Left forelimb (tissue), 1 donor: ENCODE measurements at regions not wholly inside any gene's neighbourhood (a gene's known extent, or its start where the extent isn't known, plus 50 kb on each side); places are given as distances from the start of the nearest gene placed in this dataset.

Source experiments
- DNase-seq: peaks from one replicate; pipeline ENCODE4 v3.0.0-alpha.2; 2018; ENCODE audit warnings: low spot score

GRCh38 chr5:123771715-123772114 is 259.7 kb downstream of the CSNK1G3 start:
- no peak for DNase-seq

- no peak for DNase-seq
Measured at GRCh38 chr5:123763201-123763600, 251.2 kb downstream of the CSNK1G3 start.

DNA sequence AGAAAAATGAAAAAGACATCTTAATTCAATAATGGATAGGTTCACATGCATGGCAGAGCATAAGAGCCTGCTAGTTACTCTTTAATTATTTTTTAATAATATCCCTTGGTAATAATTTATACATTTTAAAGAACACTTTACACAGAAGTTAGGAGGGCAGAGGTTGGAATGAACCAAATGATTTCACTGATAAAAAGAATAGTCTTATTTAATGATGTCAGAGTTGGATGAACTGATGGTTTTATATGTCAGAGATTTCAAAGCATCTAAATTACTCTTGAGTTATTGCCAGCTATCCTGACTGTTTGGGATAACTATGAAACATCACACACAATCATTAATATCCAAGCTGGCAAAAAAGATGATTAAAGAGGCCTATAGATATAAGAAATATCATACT is 244.8 kb downstream of the CSNK1G3 start:
- no peak for DNase-seq

DNA sequence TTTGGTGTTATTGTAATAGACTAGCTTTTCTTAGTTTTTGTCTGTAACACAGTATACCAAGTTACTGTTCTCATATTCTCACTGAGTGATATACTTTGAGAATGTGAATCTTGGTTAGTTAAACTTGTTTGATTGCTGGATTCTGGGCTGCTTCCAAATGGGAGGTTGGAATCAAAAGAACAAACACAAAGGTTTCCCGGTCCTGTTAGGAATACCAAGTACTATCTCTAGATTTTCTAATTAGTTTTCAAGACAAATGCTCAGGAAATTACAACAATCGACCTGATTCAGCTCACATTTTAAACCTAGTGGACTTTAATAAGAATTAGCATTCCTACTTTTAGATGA is 244.3 kb downstream of the CSNK1G3 start:
- DNase-seq: no peak

DNA sequence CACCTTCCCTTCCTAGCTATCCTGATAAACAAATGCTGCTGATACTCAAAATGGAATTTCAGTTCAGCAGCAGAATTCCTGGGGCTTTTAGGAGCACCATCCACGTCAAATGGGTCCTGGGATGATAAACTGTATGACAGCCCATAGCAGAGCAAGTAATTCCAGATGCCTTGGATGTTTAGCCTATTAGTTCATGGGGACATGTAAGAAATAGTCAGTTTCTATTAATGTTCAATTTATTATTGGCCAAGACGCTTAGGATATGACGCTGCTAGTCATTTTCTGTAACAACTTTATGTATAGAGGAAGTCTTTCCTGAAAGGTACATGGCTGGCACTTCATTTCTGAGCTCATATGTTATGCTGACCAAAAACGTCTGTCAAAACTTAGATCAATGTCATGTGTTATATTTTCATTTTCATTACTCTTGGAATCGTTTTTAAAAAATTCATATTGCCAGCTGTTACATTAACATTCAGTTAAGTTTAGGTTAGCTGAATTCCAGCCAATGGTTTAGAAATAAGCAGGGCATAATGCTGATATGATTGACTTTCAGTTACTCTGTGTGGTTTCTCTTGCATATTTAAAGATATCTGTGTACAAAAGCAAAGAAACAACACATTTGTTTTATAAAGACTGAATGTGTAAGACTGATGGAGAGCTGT is 243.8 kb downstream of the CSNK1G3 start:
- no peak for DNase-seq

- no peak for DNase-seq
Measured at GRCh38 chr5:123754908-123755307, 242.9 kb downstream of the CSNK1G3 start.

DNA sequence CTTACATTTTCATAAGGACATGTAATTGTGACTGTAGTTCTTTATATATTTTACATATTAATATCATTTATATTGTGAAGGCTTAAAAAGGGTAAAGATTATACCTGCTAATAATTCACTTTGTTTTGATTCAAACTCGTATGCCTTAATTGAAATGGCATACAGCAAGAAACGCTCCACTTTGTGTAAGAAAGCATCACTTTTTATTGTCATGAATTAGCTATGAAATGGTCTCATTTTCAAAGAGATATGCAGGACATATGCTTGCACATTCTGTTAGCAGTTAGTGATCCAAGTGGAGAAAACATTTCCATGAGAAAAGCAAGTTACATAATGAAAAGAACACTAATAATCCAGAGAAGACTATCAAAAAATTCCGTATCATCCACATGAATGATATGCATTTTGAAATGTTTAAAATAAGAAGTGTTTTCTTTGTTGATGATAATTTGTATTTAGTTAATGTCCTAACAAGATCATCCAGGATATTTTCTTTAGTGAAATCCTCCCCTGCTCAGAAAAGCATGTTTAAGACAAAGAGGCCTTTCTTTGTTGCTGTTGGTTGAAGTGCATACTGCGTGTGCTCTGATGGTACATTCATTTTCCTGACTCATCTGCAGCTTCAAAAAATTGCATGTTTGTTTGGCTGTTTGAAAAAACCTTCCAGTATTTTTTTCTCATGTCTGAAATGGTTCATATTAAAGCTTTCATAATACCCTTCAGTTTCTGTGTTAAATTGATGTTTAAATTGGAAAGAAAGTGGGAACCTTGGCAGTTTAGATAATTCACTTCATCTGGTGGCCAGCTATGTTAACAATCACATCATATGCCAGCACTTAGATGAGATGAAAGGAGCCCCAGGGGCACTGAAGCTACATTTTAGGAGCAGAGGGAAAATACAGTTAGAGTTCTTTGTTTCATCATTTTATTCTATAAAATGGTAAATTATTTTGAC is 242.2 kb downstream of the CSNK1G3 start:
- no peak for DNase-seq

DNA sequence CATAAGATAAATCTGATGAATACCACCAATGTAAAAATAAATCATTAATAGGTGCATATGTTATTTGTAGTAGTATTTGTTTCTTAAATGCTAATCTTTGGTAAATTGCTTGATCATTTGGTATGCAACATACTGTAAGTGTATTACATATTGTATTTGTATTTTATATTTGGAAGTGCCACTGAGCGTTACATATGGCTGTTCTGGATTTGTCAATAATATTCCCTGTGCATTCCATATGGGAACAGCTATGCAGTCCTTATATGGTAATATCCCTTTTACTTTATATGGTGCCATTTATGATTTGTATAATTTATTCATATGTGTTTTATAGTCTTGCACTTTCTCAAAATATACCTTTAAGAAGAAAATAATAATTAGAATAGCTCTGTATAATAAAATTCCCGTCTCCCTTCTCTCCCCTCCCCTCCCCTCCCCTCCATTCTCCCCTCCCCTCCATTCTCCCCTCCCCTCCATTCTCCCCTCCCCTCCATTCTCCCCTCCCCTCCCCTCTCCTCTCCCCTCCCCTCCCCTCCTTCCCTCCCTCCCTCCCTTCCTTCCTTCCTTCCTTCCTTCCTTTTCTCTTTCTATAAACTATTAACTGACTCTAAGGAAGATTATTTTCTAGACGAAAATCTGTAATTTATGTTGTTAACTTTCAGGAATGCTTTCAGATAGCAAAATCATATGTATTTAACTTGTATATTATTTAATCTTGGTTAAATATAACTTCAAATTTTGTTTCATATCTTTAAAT is 241.4 kb downstream of the CSNK1G3 start:
- DNase-seq: no peak

- DNase-seq: no peak
Measured at GRCh38 chr5:123752552-123753179, 240.7 kb downstream of the CSNK1G3 start.

DNA sequence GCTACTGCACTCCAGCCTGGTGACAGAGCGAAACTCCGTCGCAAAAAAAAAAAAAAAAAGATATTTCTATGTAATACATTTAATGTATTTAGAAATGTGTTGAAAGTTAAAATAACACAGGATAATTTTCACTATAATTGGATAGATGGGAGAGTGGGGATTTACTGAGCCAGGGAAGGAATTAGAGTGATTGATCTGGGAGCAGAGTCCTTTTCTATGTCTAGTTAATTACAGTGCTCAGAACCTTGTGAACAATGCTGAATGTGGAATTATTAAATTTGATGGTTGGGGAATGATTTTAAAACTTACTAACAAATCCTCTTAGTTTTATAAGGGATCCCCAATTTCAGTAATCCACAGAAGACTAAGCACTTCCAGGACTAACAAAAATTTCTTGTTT is 239.7 kb downstream of the CSNK1G3 start:
- no peak for DNase-seq

GRCh38 chr5:123748239-123748638 is 236.3 kb downstream of the CSNK1G3 start:
- DNase-seq: no peak

DNA sequence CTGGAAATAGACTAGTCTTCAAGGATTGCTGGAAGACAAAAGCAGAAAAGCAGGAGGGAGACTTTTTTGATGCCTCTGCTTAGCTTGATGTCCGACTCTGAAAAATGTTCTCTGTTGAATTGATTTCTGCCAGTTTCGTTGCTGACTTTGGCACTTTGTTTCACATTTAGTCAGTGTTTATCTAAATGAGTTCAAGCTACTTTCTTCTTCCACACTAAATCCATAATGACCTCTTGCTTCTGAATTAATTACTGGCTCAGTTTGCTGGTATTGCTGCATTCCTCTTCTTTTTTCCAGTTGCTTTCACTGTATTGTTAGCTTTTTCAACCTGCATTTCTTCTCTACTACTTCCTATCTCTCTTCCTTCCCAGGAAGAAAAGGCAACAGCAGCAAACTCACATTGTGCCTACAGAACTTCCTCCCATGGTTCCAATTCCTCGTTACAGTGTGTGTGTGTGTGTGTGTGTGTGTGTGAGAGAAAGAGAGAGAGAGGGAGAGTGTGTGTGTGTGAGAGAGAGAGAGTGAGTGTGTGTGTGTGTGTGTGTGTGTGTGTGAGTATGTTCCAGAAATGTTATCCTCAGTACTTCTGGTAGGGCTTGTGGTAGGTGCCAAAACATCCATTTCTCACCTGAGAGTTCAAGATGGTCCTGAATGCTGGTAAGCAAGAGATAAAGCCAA is 234.8 kb downstream of the CSNK1G3 start:
- no peak for DNase-seq

DNA sequence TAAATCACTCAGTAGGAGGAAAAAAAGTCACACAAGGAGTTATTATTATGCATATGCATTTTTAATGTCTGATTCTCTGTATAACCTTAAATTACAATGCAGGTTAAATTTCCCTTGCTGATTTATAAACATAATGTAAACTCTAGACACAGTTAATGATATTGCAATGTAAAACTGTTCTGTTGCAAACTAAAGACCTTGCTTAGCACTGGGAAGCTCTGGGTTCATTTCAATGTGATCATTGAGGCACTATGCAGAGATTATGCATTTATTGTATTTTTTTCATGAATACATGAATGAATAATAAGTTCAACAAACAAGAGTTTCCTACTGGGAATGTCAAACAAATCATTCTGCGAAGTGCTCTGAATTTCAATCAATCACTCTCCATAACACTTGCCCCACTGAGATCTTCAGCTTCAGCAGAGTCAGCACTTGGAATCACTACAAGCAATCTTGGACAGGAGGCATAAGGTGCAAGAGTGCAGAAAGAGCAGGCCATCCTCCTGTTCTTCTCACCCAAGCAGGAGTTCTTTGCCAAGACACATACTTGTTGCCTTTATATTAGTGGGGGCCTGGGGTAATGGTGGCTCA is 232.1 kb downstream of the CSNK1G3 start:
- DNase-seq: no peak

DNA sequence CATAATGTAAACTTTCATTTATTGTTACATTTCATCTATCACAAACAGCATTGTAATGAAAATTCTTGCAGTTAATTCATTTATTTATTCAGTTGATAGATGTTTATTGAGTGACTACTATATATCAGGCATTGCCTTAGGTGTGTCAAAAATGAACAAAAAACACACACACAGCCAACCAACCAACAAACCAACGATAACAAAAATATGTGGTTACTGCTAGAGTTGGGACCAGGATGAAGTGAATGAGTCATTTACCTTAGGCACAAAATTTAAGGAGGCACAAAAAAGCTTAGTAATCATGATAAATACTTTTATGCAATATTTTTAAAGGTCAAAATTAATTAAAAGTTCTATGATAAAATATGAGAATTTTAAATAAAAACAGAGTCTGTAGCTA is 223.4 kb downstream of the CSNK1G3 start:
- DNase-seq: no peak

DNA sequence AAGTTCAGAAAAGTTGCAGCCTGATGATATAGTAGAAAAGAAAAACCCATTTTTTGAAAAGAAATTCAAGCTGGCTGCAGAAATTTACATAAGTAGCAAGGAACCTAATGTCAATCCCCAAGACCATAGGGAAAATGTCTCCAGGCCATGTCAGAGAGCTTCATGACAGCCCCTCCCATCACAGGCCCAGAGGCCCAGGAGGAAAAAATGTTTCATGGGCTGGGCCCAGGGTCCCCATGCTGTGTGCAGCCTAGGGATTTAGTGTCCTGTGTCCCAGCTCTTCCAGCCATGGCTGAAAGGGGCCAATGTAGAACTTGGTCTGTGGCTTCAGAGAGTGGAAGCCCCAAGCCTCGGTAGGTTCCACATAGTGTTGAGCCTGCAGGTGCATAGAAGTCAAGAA is 220.3 kb downstream of the CSNK1G3 start:
- DNase-seq: no peak

- DNase-seq: no peak
Measured at GRCh38 chr5:123722451-123722850, 210.5 kb downstream of the CSNK1G3 start.

- no peak for DNase-seq
Measured at GRCh38 chr5:123721675-123722276, 209.8 kb downstream of the CSNK1G3 start.

DNA sequence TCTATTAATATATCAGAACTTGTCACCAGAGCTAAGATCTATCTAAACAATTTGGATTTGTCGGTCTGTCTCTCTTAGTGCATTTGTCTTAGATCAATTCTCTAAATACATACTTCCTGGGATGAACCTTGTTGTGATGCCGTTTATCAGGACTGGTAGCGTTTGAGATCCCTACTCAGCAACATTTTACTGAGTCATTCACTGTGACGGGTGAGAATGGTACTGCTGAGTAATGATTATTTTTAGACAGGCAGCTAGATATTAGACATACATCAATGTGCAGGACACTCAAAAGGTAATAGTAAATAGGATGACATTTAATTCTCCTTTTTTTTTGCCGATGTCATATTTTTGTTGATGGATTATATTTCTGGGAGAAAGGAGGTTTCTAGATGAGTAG is 209.0 kb downstream of the CSNK1G3 start:
- no peak for DNase-seq

- no peak for DNase-seq
Measured at GRCh38 chr5:123720339-123720738, 208.4 kb downstream of the CSNK1G3 start.

- DNase-seq: no peak
Measured at GRCh38 chr5:123719004-123719403, 207.0 kb downstream of the CSNK1G3 start.

- DNase-seq: no peak
Measured at GRCh38 chr5:123718238-123718637, 206.3 kb downstream of the CSNK1G3 start.
